Thoracic aorta (tissue), 2 donors: ENCODE measurements at regions not wholly inside any gene's neighbourhood (a gene's known extent, or its start where the extent isn't known, plus 50 kb on each side); places are given as distances from the start of the nearest gene placed in this dataset.

ENCODE experiments used
- ATAC-seq: fragments of 150-250 bp; one replicate; pipeline ENCODE4 v1.8.0; 2017; ENCODE audit warnings: low read depth; ENCODE audit not compliant: insufficient number of reproducible peaks, low FRiP score
- DNase-seq: peaks from one replicate; pipeline ENCODE4 v3.0.0-alpha.2; 2020; ENCODE audit warnings: low spot score
- H3K27ac ChIP-seq, 2 donors: fragments of 200-600 bp; sonication (generic); 1 replicate in 1 of 2; 2 replicates in 1 of 2; pipeline ENCODE4 v1.5.1; 2016; ENCODE audit warnings: mild to moderate bottlenecking in 2 of 2, moderate library complexity in 2 of 2
- H3K27me3 ChIP-seq: fragments of 200-600 bp; sonication (generic); replicated peaks from 2 replicates; pipeline ENCODE4 v1.6.0; 2016; ENCODE audit warnings: mild to moderate bottlenecking; ENCODE audit not compliant: insufficient read depth
- H3K36me3 ChIP-seq: fragments of 200-600 bp; sonication (generic); one replicate; pipeline ENCODE4 v1.5.1; 2016
- H3K4me1 ChIP-seq, 2 donors: fragments of 200-600 bp; sonication (generic); 1 replicate in 1 of 2; 2 replicates in 1 of 2; pipeline versions ENCODE4 v1.5.1 to v1.6.0; 2016; ENCODE audit warnings: low read depth in 2 of 2, mild to moderate bottlenecking in 1 of 2; ENCODE audit not compliant: control insufficient read depth in 1 of 2
- H3K4me3 ChIP-seq: fragments of 200-600 bp; sonication (generic); 2 replicates; pipeline ENCODE4 v1.5.1; 2016; ENCODE audit warnings: mild to moderate bottlenecking
- H3K9me3 ChIP-seq: fragments of 200-600 bp; sonication (generic); 2 replicates; pipeline ENCODE4 v1.5.1; 2016
- TF ChIP-seq, protein P1 (sequence below): fragments of 200-600 bp; sonication (generic); IDR thresholded peaks from one replicate; pipeline ENCODE4 v1.5.1; 2019; ENCODE audit warnings: antibody characterized with exemption

DNA sequence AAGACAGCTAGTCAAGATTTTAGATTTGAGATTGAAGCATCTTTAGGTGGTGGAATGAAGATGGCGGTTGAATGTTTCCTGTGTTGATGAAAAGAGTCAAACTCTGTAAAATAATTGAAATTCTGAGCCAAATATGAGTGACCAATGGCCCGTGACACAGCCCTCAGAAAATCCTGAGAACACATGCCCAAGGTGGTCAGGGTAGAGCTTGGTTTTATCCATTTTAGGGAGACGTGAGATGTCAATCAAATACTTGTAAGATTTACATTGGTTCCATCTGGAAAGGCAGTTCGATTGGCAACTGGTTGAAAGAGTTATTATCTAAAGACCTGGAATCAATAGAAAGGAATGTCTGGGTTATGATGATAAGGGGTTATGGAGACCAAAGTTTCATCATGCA lies 198.0 kb upstream of the AGAP1 start:
- no peaks in the 10 kb centered on the region for H3K9me3 ChIP-seq
- TF ChIP-seq, protein P1, sequence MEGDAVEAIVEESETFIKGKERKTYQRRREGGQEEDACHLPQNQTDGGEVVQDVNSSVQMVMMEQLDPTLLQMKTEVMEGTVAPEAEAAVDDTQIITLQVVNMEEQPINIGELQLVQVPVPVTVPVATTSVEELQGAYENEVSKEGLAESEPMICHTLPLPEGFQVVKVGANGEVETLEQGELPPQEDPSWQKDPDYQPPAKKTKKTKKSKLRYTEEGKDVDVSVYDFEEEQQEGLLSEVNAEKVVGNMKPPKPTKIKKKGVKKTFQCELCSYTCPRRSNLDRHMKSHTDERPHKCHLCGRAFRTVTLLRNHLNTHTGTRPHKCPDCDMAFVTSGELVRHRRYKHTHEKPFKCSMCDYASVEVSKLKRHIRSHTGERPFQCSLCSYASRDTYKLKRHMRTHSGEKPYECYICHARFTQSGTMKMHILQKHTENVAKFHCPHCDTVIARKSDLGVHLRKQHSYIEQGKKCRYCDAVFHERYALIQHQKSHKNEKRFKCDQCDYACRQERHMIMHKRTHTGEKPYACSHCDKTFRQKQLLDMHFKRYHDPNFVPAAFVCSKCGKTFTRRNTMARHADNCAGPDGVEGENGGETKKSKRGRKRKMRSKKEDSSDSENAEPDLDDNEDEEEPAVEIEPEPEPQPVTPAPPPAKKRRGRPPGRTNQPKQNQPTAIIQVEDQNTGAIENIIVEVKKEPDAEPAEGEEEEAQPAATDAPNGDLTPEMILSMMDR: no peak
- no peaks in the 10 kb centered on the region for H3K4me1 ChIP-seq
- H3K4me3 ChIP-seq: no peak overlapping the region
- H3K27ac ChIP-seq: no peak overlapping the region
- H3K36me3 ChIP-seq: no peaks in the 10 kb centered on the region
- ATAC-seq (no peak), DNase-seq (no peak)
- no peaks in the 10 kb centered on the region for H3K27me3 ChIP-seq

DNA sequence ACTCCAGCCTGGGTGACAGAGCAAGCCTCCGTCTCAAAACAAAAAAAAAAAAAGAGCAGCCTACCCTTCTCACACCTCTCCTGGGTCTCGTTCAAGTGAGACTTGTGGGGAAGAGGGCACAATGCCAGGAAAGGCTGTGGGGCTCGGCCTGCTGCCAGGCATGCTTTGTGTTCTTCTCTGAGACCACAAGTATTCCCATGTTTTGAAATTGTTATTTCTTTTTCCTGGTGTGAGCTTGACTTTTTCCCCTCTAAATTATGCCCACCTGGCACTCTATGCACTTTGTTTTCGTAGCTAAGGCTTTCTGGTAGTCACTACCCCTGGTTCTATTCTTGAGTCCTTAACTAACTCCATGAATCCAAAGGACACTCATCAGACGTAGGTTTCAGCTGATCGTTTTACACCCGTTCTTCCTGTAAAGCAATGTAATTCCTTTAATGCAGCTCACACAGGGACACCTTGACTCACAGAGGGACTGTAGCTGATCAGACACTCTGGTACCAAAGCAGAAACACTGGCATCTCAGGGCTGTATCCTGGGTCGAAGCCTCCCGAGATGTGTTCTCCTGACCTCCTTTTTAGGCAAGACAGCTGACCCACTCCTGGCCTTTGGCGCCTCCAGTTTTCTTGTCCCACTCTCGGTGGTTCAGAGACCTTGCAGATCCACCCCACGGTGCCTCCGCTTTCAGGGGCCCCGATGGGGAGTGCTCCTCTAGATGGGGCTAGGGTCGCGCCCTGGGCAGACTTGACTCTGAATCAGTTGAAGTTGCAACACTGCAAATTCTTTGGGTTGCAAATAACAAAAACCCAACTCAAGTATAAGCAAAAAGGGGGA lies 193.3 kb upstream of the AGAP1 start:
- Histone ChIP-seq H3K4me3 (no peak overlapping the region), H3K9me3 (no peaks in the 10 kb centered on the region), H3K27me3 (no peaks in the 10 kb centered on the region), H3K4me1 (no peaks in the 10 kb centered on the region), H3K27ac (no peak overlapping the region), H3K36me3 (no peaks in the 10 kb centered on the region)
- TF ChIP-seq, protein P1: no peak
- no peak for ATAC-seq
- no peak for DNase-seq

DNA sequence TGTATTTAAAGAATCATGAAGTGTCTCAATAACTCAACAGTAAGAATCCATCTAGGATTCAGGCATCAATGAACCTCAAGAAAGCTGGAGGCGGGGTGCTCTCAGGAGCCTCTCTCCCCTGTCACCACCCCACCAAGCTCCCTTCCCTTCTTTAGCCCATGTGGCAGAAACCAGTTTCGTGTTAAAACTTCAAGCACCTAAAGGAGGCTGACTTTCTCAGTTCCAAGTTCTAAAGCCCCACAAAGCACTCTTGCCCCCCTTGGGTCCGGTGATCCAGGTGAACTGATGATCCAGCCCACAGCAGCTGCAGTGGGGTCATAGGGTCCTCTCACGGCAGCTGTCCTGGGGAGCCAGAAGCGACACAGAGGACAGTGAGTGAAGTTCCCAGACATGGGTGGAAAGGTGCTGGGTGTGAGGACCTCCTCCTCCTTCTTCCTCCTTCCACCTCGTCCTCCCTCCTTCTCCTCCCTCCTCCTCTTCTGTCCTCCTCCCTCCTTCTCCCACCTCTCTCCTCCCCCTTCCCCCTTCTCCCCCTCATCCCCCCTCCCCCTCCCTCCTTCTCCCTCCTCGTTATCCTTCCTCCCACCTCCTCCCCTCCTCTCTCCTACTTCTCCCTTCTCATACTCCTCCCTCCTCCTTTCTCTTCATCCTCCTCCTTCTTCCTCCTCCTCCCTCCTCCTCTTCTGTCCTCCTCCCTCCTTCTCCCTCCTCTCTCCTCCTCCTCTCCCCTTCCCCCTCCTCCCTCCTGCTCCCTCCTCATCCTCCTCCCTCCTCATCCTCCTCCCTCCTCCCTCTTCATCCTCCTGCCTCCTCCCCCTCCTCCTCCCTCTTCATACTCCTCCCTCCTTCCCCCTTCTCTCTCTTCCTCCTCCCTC lies 192.4 kb upstream of the AGAP1 start:
- Histone ChIP-seq H3K27me3 (no peaks in the 10 kb centered on the region), H3K27ac (no peak overlapping the region), H3K4me3 (no peak overlapping the region), H3K9me3 (no peaks in the 10 kb centered on the region), H3K4me1 (no peaks in the 10 kb centered on the region), H3K36me3 (no peaks in the 10 kb centered on the region)
- ATAC-seq (no peak), DNase-seq (no peak)
- TF ChIP-seq, protein P1: no peak

DNA sequence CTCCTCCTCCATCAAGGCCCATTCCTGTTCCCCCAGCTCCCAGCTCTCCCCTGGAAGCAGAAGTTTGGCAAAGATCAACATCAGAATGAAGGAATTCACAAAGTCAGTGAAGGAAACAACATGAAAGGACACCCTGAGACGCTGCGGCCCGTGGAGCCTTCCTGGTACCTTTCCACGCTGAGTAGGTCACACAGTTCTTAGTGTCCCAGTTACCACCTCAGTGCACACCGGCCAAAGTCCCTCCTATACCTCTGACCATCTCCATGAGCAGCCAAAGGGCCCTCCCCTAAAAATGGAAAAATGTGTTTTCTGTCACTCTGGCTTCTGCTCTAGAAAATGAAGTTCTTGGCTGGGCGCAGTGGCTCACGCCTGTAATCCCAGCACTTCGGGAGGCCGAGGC lies 191.6 kb upstream of the AGAP1 start:
- no peak for ATAC-seq
- no peaks in the 10 kb centered on the region for H3K4me1 ChIP-seq
- H3K36me3 ChIP-seq: no peaks in the 10 kb centered on the region
- no peak overlapping the region for H3K27ac ChIP-seq
- H3K27me3 ChIP-seq: no peaks in the 10 kb centered on the region
- TF ChIP-seq, protein P1: no peak
- DNase-seq: no peak
- H3K4me3 ChIP-seq: no peak overlapping the region
- H3K9me3 ChIP-seq: no peaks in the 10 kb centered on the region

DNA sequence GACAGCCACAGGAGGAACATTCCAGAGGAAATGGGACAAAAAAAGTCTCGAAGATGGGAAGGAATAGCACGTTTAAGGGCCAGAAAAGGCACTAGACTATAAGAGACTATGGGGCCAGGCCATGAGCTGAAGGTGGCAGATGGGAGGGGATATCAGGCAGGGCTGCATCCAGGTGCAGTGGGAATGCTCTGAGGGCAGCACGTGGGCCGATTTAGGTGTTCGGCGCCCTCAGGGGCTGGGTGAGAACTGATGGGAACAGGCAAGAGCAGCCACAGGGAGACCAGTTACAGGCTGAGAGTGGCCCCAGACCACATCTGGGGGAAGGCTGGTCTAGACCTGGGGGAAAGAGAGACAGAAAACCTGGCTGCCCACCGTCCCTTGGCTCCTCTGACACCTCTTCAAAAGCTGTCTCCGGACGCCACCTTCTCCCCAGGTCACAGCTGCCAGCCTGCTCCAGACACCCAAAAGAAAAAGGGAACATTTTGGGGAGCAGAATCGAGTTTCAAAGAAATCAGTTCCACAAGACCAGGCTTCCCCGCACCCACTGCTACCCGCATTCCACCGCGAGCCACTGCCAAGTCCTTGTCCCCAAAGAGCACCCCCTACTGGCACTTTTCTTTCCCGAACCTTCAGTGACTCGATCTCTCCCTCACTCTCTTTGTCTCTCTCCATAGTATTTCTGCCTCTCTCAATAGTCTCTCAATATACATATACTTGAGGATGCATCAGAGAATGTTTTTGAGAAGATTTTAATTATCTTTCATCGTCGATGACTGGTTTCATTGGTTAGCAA lies 190.1 kb upstream of the AGAP1 start:
- no peak overlapping the region for H3K27ac ChIP-seq
- H3K9me3 ChIP-seq: no peaks in the 10 kb centered on the region
- H3K4me1 ChIP-seq: no peaks in the 10 kb centered on the region
- no peaks in the 10 kb centered on the region for H3K36me3 ChIP-seq
- DNase-seq: no peak
- H3K27me3 ChIP-seq: no peaks in the 10 kb centered on the region
- no peak for ATAC-seq
- no peak overlapping the region for H3K4me3 ChIP-seq
- TF ChIP-seq, protein P1: no peak
